Thyroid gland (tissue), 4 donors: ENCODE measurements at regions not wholly inside any gene's neighbourhood (a gene's known extent, or its start where the extent isn't known, plus 50 kb on each side); places are given as distances from the start of the nearest gene placed in this dataset.
A peak's percentile ranks its signal among the peaks of the same experiment; 100 is the strongest.

Source experiments
- DNase-seq, 2 donors: peaks; one replicate each; pipeline ENCODE4 v3.0.0-alpha.2; 2019
- H3K27ac ChIP-seq, 3 donors: fragments of 200-600 bp; sonication (generic); 1 replicate in 2 of 3; 2 replicates in 1 of 3; pipeline ENCODE4 v1.5.1; 2016 to 2019; ENCODE audit warnings: mild to moderate bottlenecking in 1 of 3, moderate library complexity in 1 of 3
- H3K27me3 ChIP-seq: fragments of 200-600 bp; sonication (generic); one replicate; pipeline ENCODE4 v1.5.1; 2019
- H3K36me3 ChIP-seq, 2 donors: fragments of 200-600 bp; sonication (generic); one replicate each; pipeline ENCODE4 v1.5.1; 2016 to 2019
- H3K4me1 ChIP-seq, 2 donors: fragments of 200-600 bp; sonication (generic); one replicate each; pipeline ENCODE4 v1.5.1; 2017 to 2019
- H3K4me3 ChIP-seq, 3 donors: fragments of 200-600 bp; sonication (generic); replicated peaks in 1 of 3; 1 replicate in 2 of 3; 2 replicates in 1 of 3; pipeline ENCODE4 v1.5.1; 2016; ENCODE audit warnings: mild to moderate bottlenecking in 1 of 3
- H3K9me3 ChIP-seq: fragments of 200-600 bp; sonication (generic); one replicate; pipeline ENCODE4 v1.5.1; 2017
- CTCF ChIP-seq, 6 experiments: fragments of 200-600 bp in 3 of 6; fragments of 450-650 bp in 3 of 6; sonication (generic) in 3 of 6; IDR thresholded peaks; one replicate each; pipeline ENCODE4 v1.5.1; 2016 to 2019; ENCODE audit warnings: antibody characterized with exemption in 6 of 6, mild to moderate bottlenecking in 2 of 6, inconsistent platforms in 1 of 6, moderate library complexity in 1 of 6
- POLR2A ChIP-seq, 2 donors: fragments of 450-650 bp; IDR thresholded peaks; one replicate each; pipeline ENCODE4 v1.6.1; 2017; ENCODE audit warnings: antibody characterized with exemption in 2 of 2, mild to moderate bottlenecking in 2 of 2, moderate library complexity in 1 of 2
- whole genome bisulfite sequencing, 2 donors: methylation state at CpG; one replicate each; pipeline ENCODE4 v1.1.5; 2017; 5-methylcytosine and 5-hydroxymethylcytosine counted together
- intact Hi-C: fragments of 100-400 bp; cut with DNase I; formaldehyde crosslinking; loops from one replicate; pipeline ENCODE4 v1.15.1; 2023

DNA sequence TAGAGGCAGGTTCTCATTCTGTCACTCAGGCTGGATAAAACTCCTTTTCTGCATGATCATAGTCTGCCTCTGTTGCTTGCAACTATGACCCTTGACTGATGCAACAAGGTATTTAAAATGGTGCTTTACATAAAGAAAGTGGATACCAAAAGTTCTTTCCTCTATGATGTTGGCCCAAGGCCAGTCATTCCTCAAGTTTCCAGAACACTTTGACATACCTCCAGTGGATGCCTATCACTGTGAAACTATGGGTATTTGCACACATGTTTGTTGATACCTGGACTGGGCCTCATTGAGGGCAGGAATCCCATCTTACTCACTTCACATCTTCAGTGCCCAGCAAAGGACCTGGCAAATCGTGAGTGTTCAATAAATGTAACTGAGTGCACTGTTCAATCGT lies 159.0 kb upstream of the ZC3H12C start:
- H3K36me3 ChIP-seq: no peaks in the 10 kb centered on the region
- H3K27me3 ChIP-seq: no peaks in the 10 kb centered on the region
- DNase-seq: no peak
- no peak overlapping the region for H3K4me3 ChIP-seq
- no peak overlapping the region for H3K27ac ChIP-seq
- TF ChIP-seq CTCF (IDR thresholded peaks at IDR 0.05) (no peak), POLR2A (IDR thresholded peaks at IDR 0.05) (no peak)
- H3K9me3 ChIP-seq: no peaks in the 10 kb centered on the region
- no peaks in the 10 kb centered on the region for H3K4me1 ChIP-seq
- WGBS, 2 donors: 75 to 82% methylated on average over 2 of the region's 2 CpGs
- intact Hi-C loops: no loop called here

GRCh38 chr11:109936661-109937180 lies 156.5 kb upstream of the ZC3H12C start:
- H3K36me3 ChIP-seq: no peaks in the 10 kb centered on the region
- intact Hi-C loops: no loop called here
- no peak for TF ChIP-seq POLR2A (IDR thresholded peaks at IDR 0.05)
- no peak for TF ChIP-seq CTCF (IDR thresholded peaks at IDR 0.05)
- no peaks in the 10 kb centered on the region for H3K9me3 ChIP-seq
- H3K27ac ChIP-seq: no peak overlapping the region
- no peak overlapping the region for H3K4me3 ChIP-seq
- H3K4me1 ChIP-seq: no peaks in the 10 kb centered on the region
- no peak for DNase-seq
- 73 to 77% methylated on average over 2 of the region's 2 CpGs for WGBS, 2 donors
- H3K27me3 ChIP-seq: no peaks in the 10 kb centered on the region

GRCh38 chr11:109937968-109938367 lies 155.2 kb upstream of the ZC3H12C start:
- DNase-seq: no peak
- H3K9me3 ChIP-seq: no peaks in the 10 kb centered on the region
- H3K4me3 ChIP-seq: no peak overlapping the region
- H3K27ac ChIP-seq: no peak overlapping the region
- H3K36me3 ChIP-seq: no peaks in the 10 kb centered on the region
- TF ChIP-seq POLR2A (IDR thresholded peaks at IDR 0.05): no peak
- TF ChIP-seq CTCF (IDR thresholded peaks at IDR 0.05): no peak
- no peaks in the 10 kb centered on the region for H3K4me1 ChIP-seq
- no peaks in the 10 kb centered on the region for H3K27me3 ChIP-seq
- intact Hi-C loops: no loop called here

GRCh38 chr11:109939166-109939810 lies 153.9 kb upstream of the ZC3H12C start:
- TF ChIP-seq CTCF (IDR thresholded peaks at IDR 0.05) (peak in 4 of 6 experiments; percentile 38 to 67 (median 60)), POLR2A (IDR thresholded peaks at IDR 0.05) (no peak)
- DNase-seq: peak; percentile 58 to 61
- Histone ChIP-seq H3K36me3 (no peaks in the 10 kb centered on the region), H3K27me3 (no peaks in the 10 kb centered on the region), H3K27ac (no peak overlapping the region), H3K4me1 (no peaks in the 10 kb centered on the region), H3K4me3 (no peak overlapping the region), H3K9me3 (no peaks in the 10 kb centered on the region)
- intact Hi-C loops: no loop called here
- WGBS, 2 donors: 0% methylated on average over 1 of the region's 1 CpG

- 66 to 68% methylated on average over 8 of the region's 8 CpGs for WGBS, 2 donors
- Histone ChIP-seq H3K27ac (no peak overlapping the region), H3K4me3 (no peak overlapping the region), H3K36me3 (no peaks in the 10 kb centered on the region), H3K27me3 (no peaks in the 10 kb centered on the region), H3K9me3 (no peaks in the 10 kb centered on the region), H3K4me1 (no peaks in the 10 kb centered on the region)
- TF ChIP-seq CTCF (IDR thresholded peaks at IDR 0.05) (no peak), POLR2A (IDR thresholded peaks at IDR 0.05) (no peak)
- intact Hi-C loops: no loop called here
- no peak for DNase-seq
Observed at GRCh38 chr11:109940816-109941215, 152.4 kb upstream of the ZC3H12C start.
